HCT116 (cell line): ENCODE measurements at regions not wholly inside any gene's neighbourhood (a gene's known extent, or its start where the extent isn't known, plus 50 kb on each side); places are given as distances from the start of the nearest gene placed in this dataset.

Experiments used
- ATAC-seq: fragments of 200-7000 bp; cut with Tn5 transposase; 2 replicates; pipeline ENCODE4 v1.9.1; 2020; ENCODE audit warnings: mild to moderate bottlenecking, moderate library complexity
- BruUV-seq: library from RNA; stranded (reverse); fragments of 400-500 nt; replicated peaks from 2 replicates; lab custom pipeline; 2021; lab: Mats Ljungman, UMichigan
- CTCF ChIA-PET: fragments of 300-600 bp; sonication (Branson Sonifier 250); formaldehyde crosslinking; loops from one replicate; lab custom pipeline; 2021; ENCODE audit warnings: antibody characterized with exemption; lab: Charles Lee
- POLR2A ChIA-PET: fragments of 300-600, 350-600 bp; sonication (Branson Sonifier 250); formaldehyde crosslinking; loops from one replicate; lab custom pipeline; 2021; ENCODE audit warnings: antibody characterized with exemption; lab: Charles Lee
- RAD21 ChIA-PET, 2 experiments: fragments of 300-600 bp; sonication (Branson Sonifier 250); formaldehyde crosslinking; loops; one replicate each; lab custom pipeline; 2023; ENCODE audit warnings: low total read pairs in 2 of 2; ENCODE audit not compliant: uncharacterized antibody in 2 of 2, unreplicated experiment in 2 of 2, low non-redundant PET in 1 of 2; lab: Charles Lee
- DNase-seq: peaks from one replicate; pipeline ENCODE4 v3.0.0-alpha.2; 2010; ENCODE audit warnings: low read depth, low spot score
- H2AFZ ChIP-seq: fragments of 200-600 bp; shearing (Covaris generic), sonication (generic); 2 replicates; pipeline ENCODE4 v1.6.1; 2017; ENCODE audit warnings: low read depth, mixed run types, mixed read lengths, antibody characterized with exemption, low read length; ENCODE audit not compliant: poor library complexity, severe bottlenecking
- H3K27ac ChIP-seq: 2 replicates; pipeline ENCODE4 v1.5.1; 2012; ENCODE audit warnings: low read depth, low read length
- H3K27me3 ChIP-seq: fragments of 200-600 bp; sonication (generic); 2 replicates; pipeline ENCODE4 v1.6.1; 2016; ENCODE audit warnings: mixed run types, low read length, mixed read lengths; ENCODE audit not compliant: insufficient read depth
- H3K36me3 ChIP-seq, 2 experiments: fragments of 200-500 bp in 1 of 2; fragments of 200-600 bp in 1 of 2; sonication (Bioruptor generic) in 1 of 2; sonication (generic) in 1 of 2; 2 replicates each; pipeline versions ENCODE4 v1.5.1 to v1.6.1; 2014 to 2016; ENCODE audit warnings: low read length in 2 of 2, inconsistent platforms in 1 of 2, mixed read lengths in 1 of 2, mixed run types in 1 of 2; ENCODE audit not compliant: insufficient read depth in 2 of 2, control insufficient read depth in 1 of 2
- H3K4me1 ChIP-seq, 2 experiments: fragments of 200-600 bp in 1 of 2; sonication (generic) in 1 of 2; 2 replicates each; pipeline versions ENCODE4 v1.5.1 to v1.6.1; 2012 to 2017; ENCODE audit warnings: low read length in 2 of 2, inconsistent platforms in 1 of 2, mild to moderate bottlenecking in 1 of 2, mixed read lengths in 1 of 2, mixed run types in 1 of 2, moderate library complexity in 1 of 2; ENCODE audit not compliant: insufficient read depth in 2 of 2, control insufficient read depth in 1 of 2
- H3K4me2 ChIP-seq: fragments of 200-600 bp; sonication (generic); 2 replicates; pipeline ENCODE4 v1.6.1; 2017; ENCODE audit warnings: mixed run types, low read length, mixed read lengths
- H3K4me3 ChIP-seq, 2 experiments: fragments of 200-600 bp in 1 of 2; sonication (generic) in 1 of 2; replicated peaks in 1 of 2; 2 replicates each; pipeline ENCODE4 v1.5.1; 2011 to 2016; ENCODE audit warnings: low read length in 2 of 2, control low read depth in 1 of 2, low read depth in 1 of 2, mild to moderate bottlenecking in 1 of 2, mixed read lengths in 1 of 2, mixed run types in 1 of 2
- H3K79me2 ChIP-seq: fragments of 200-600 bp; sonication (generic); 2 replicates; pipeline ENCODE4 v1.6.1; 2017; ENCODE audit warnings: mild to moderate bottlenecking, mixed run types, low read length, moderate library complexity, mixed read lengths; ENCODE audit not compliant: insufficient read depth
- H3K9ac ChIP-seq: fragments of 200-600 bp; sonication (generic); 2 replicates; pipeline ENCODE4 v1.6.1; 2016; ENCODE audit warnings: low read length, mixed read lengths
- H3K9me2 ChIP-seq: fragments of 200-600 bp; sonication (generic), shearing (Covaris generic); 2 replicates; pipeline ENCODE4 v1.6.1; 2017; ENCODE audit warnings: mixed run types, mild to moderate bottlenecking, moderate library complexity; ENCODE audit not compliant: insufficient read depth
- H3K9me3 ChIP-seq, 2 experiments: fragments of 200-500 bp in 1 of 2; fragments of 200-600 bp in 1 of 2; sonication (Bioruptor generic) in 1 of 2; sonication (generic) in 1 of 2; 2 replicates each; pipeline ENCODE4 v1.6.1; 2014 to 2017; ENCODE audit warnings: low read length in 2 of 2, mixed read lengths in 2 of 2, inconsistent platforms in 1 of 2, low read depth in 1 of 2, mild to moderate bottlenecking in 1 of 2, mixed run types in 1 of 2, moderate library complexity in 1 of 2; ENCODE audit not compliant: control insufficient read depth in 1 of 2, insufficient read depth in 1 of 2
- H4K20me1 ChIP-seq: fragments of 200-600 bp; sonication (generic), shearing (Covaris generic); 2 replicates; pipeline ENCODE4 v1.6.1; 2017; ENCODE audit warnings: mixed run types, mild to moderate bottlenecking, moderate library complexity; ENCODE audit not compliant: insufficient read depth
- ATF3 ChIP-seq: IDR thresholded peaks from 2 replicates; pipeline ENCODE4 v1.6.1; 2012
- CBX3 ChIP-seq: IDR thresholded peaks from 2 replicates; pipeline ENCODE4 v1.6.1; 2012; ENCODE audit warnings: low read depth
- CEBPB ChIP-seq: IDR thresholded peaks from 2 replicates; pipeline ENCODE4 v1.6.1; 2012; ENCODE audit warnings: low read depth
- POLR2A ChIP-seq: IDR thresholded peaks from 2 replicates; pipeline ENCODE4 v1.7.0; 2011; ENCODE audit warnings: borderline replicate concordance; ENCODE audit not compliant: insufficient read depth, insufficient read length; ENCODE audit errors: extremely low read depth
- POLR2AphosphoS5 ChIP-seq: IDR thresholded peaks from 2 replicates; pipeline ENCODE4 v1.6.1; 2011; ENCODE audit warnings: mild to moderate bottlenecking, low read depth, low read length, moderate library complexity
- RAD21 ChIP-seq: IDR thresholded peaks from 2 replicates; pipeline ENCODE4 v1.6.1; 2012; ENCODE audit warnings: low read depth, mild to moderate bottlenecking
- SIN3A ChIP-seq: IDR thresholded peaks from 2 replicates; pipeline ENCODE4 v1.6.1; 2012; ENCODE audit warnings: low read depth
- SP1 ChIP-seq: IDR thresholded peaks from 2 replicates; pipeline ENCODE4 v1.6.1; 2012; ENCODE audit warnings: low read depth
- SRF ChIP-seq: IDR thresholded peaks from 2 replicates; pipeline ENCODE4 v1.6.1; 2012; ENCODE audit warnings: low read depth
- ZFX ChIP-seq: fragments of 450-650 bp; IDR thresholded peaks from 2 replicates; pipeline ENCODE4 v1.6.1; 2017
- intact Hi-C: fragments of 100-400 bp; cut with micrococcal nuclease; formaldehyde crosslinking; loops from 2 replicates; pipeline ENCODE4 v1.10.0; 2022
- TF ChIP-seq, protein P1 (sequence below): IDR thresholded peaks from 2 replicates; pipeline ENCODE4 v1.6.1; 2011; ENCODE audit warnings: mild to moderate bottlenecking, low read length, moderate library complexity; ENCODE audit not compliant: insufficient replicate concordance; ENCODE audit errors: extremely low read depth
- TF ChIP-seq, protein P2 (sequence below): IDR thresholded peaks from 2 replicates; pipeline ENCODE4 v1.6.1; 2012

DNA sequence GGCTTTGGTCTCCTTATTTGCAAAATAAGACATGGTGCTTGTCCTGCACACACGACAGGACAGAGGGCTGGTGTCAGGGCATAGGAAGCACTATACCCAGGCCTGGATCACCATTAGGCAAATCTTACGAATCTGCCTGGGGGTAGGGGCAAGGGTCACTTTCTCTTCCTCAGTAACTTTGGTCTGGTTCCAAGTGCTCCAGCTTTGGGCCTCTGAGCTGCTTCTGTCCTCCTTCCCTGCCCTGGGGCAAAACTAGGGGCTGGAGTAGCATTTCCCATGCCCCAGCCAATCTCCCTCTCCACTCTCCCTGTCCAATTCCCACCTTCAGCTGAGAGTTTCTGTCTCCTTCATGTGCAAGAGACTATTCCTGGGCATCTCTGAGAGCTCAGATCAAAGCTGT is 123.7 kb upstream of the NECTIN1 start:
- ATAC-seq (no peak), DNase-seq (no peak)
- Histone ChIP-seq H3K9me2 (no peaks in the 10 kb centered on the region), H3K27ac (no peak overlapping the region), H2AFZ (no peak overlapping the region), H3K9me3 (no peaks in the 10 kb centered on the region), H3K79me2 (no peaks in the 10 kb centered on the region), H3K27me3 (peaks cover 14% of the 10 kb centered on the region; the same call in 1 of the 2 replicates), H3K9ac (no peak overlapping the region), H3K36me3 (no peaks in the 10 kb centered on the region), H3K4me2 (no peak overlapping the region), H4K20me1 (no peaks in the 10 kb centered on the region), H3K4me1 (no peaks in the 10 kb centered on the region), H3K4me3 (no peak overlapping the region)
- no peak for TF ChIP-seq SIN3A
- TF ChIP-seq POLR2A: no peak
- no peak for TF ChIP-seq SRF
- no peak for TF ChIP-seq POLR2AphosphoS5
- no peak for TF ChIP-seq CEBPB
- no peak for TF ChIP-seq ATF3
- TF ChIP-seq, protein P1, sequence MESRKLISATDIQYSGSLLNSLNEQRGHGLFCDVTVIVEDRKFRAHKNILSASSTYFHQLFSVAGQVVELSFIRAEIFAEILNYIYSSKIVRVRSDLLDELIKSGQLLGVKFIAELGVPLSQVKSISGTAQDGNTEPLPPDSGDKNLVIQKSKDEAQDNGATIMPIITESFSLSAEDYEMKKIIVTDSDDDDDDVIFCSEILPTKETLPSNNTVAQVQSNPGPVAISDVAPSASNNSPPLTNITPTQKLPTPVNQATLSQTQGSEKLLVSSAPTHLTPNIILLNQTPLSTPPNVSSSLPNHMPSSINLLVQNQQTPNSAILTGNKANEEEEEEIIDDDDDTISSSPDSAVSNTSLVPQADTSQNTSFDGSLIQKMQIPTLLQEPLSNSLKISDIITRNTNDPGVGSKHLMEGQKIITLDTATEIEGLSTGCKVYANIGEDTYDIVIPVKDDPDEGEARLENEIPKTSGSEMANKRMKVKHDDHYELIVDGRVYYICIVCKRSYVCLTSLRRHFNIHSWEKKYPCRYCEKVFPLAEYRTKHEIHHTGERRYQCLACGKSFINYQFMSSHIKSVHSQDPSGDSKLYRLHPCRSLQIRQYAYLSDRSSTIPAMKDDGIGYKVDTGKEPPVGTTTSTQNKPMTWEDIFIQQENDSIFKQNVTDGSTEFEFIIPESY: no peak
- no peak for TF ChIP-seq RAD21
- no peak for TF ChIP-seq CBX3
- TF ChIP-seq, protein P2, sequence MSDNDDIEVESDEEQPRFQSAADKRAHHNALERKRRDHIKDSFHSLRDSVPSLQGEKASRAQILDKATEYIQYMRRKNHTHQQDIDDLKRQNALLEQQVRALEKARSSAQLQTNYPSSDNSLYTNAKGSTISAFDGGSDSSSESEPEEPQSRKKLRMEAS: no peak
- TF ChIP-seq SP1: no peak
- no peak for TF ChIP-seq ZFX
- ChIA-PET POLR2A (no interaction called here), RAD21 (no interaction called here), CTCF (no interaction called here)
- intact Hi-C loops: no loop called here
- BruUV-seq: no TSS peak
